ENCODE measurements at regions not wholly inside any gene's neighbourhood (a gene's known extent, or its start where the extent isn't known, plus 50 kb on each side); places are given as distances from the start of the nearest gene placed in this dataset.

- H3K27me3 Mint-ChIP-seq (ENCODE audit: low read depth), result peaks cover 4% of the 10 kb centered on the region
- peaks cover 51% of the 10 kb centered on the region for H3K9me3 Mint-ChIP-seq
- H3K4me1 Mint-ChIP-seq, result no peaks in the 10 kb centered on the region
- H3K4me3 Mint-ChIP-seq, result no peak overlapping the region
- ATAC-seq (no peak), DNase-seq (ENCODE audit: low spot score) (no peak)
- peaks cover 40% of the 10 kb centered on the region for H3K36me3 Mint-ChIP-seq
- CTCF ChIA-PET, result no interaction called here
- no peak for TF ChIP-seq ZNF423 (CRISPR knock-in tag; IDR thresholded peaks at IDR 0.05)
- TF ChIP-seq ZNF232 (CRISPR knock-in tag; IDR thresholded peaks at IDR 0.05), result no peak
- no peak for TF ChIP-seq RELA (CRISPR knock-in tag; IDR thresholded peaks at IDR 0.05; ENCODE audit: borderline replicate concordance)
- TF ChIP-seq, protein P1, sequence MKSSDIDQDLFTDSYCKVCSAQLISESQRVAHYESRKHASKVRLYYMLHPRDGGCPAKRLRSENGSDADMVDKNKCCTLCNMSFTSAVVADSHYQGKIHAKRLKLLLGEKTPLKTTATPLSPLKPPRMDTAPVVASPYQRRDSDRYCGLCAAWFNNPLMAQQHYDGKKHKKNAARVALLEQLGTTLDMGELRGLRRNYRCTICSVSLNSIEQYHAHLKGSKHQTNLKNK (CRISPR knock-in tag; IDR thresholded peaks at IDR 0.05), result no peak
- TF ChIP-seq CREB1 (CRISPR knock-in tag; IDR thresholded peaks at IDR 0.05), result no peak
- no peak for TF ChIP-seq CBFB (CRISPR knock-in tag; IDR thresholded peaks at IDR 0.05; ENCODE audit: low read depth)
- TF ChIP-seq MYBL2 (CRISPR knock-in tag; IDR thresholded peaks at IDR 0.05), result no peak
- TF ChIP-seq CDX4 (CRISPR knock-in tag; IDR thresholded peaks at IDR 0.05; ENCODE audit: borderline replicate concordance), result no peak
- TF ChIP-seq, protein P2, sequence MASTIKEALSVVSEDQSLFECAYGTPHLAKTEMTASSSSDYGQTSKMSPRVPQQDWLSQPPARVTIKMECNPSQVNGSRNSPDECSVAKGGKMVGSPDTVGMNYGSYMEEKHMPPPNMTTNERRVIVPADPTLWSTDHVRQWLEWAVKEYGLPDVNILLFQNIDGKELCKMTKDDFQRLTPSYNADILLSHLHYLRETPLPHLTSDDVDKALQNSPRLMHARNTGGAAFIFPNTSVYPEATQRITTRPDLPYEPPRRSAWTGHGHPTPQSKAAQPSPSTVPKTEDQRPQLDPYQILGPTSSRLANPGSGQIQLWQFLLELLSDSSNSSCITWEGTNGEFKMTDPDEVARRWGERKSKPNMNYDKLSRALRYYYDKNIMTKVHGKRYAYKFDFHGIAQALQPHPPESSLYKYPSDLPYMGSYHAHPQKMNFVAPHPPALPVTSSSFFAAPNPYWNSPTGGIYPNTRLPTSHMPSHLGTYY (CRISPR knock-in tag; IDR thresholded peaks at IDR 0.05), result no peak
- H3K27ac Mint-ChIP-seq, result no peak overlapping the region
- POLR2A ChIA-PET, result no interaction called here
Observed at GRCh38 chr11:37572491-37573171, 974.6 kb upstream of the RAG2 start.

GRCh38 chr11:37571246-37571645, 973.2 kb upstream of the RAG2 start:
- CTCF ChIA-PET, result no interaction called here
- Mint-ChIP-seq H3K4me3 (no peak overlapping the region), H3K9me3 (peaks cover 58% of the 10 kb centered on the region), H3K36me3 (peaks cover 44% of the 10 kb centered on the region), H3K4me1 (no peaks in the 10 kb centered on the region), H3K27me3 (ENCODE audit: low read depth) (peaks cover 4% of the 10 kb centered on the region), H3K27ac (no peak overlapping the region)
- POLR2A ChIA-PET, result no interaction called here
- TF ChIP-seq, protein P3, sequence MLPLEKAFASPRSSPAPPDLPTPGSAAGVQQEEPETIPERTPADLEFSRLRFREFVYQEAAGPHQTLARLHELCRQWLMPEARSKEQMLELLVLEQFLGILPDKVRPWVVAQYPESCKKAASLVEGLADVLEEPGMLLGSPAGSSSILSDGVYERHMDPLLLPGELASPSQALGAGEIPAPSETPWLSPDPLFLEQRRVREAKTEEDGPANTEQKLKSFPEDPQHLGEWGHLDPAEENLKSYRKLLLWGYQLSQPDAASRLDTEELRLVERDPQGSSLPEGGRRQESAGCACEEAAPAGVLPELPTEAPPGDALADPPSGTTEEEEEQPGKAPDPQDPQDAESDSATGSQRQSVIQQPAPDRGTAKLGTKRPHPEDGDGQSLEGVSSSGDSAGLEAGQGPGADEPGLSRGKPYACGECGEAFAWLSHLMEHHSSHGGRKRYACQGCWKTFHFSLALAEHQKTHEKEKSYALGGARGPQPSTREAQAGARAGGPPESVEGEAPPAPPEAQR (CRISPR knock-in tag; IDR thresholded peaks at IDR 0.05), result no peak
- TF ChIP-seq FOXK1 (CRISPR knock-in tag; IDR thresholded peaks at IDR 0.05) (no peak), PRRX2 (CRISPR knock-in tag; IDR thresholded peaks at IDR 0.05) (no peak), ATF3 (CRISPR knock-in tag; conservative IDR thresholded peaks at IDR 0.05) (no peak), EMX1 (CRISPR knock-in tag; IDR thresholded peaks at IDR 0.05) (no peak), GABPB1 (CRISPR knock-in tag; IDR thresholded peaks at IDR 0.05) (no peak), CREM (CRISPR knock-in tag; IDR thresholded peaks at IDR 0.05) (no peak), JAZF1 (CRISPR knock-in tag; IDR thresholded peaks at IDR 0.05) (no peak), SMAD3 (CRISPR knock-in tag; IDR thresholded peaks at IDR 0.05; ENCODE audit: borderline replicate concordance) (no peak), MXD4 (CRISPR knock-in tag; IDR thresholded peaks at IDR 0.05; ENCODE audit: borderline replicate concordance) (no peak)
- TF ChIP-seq, protein P4, sequence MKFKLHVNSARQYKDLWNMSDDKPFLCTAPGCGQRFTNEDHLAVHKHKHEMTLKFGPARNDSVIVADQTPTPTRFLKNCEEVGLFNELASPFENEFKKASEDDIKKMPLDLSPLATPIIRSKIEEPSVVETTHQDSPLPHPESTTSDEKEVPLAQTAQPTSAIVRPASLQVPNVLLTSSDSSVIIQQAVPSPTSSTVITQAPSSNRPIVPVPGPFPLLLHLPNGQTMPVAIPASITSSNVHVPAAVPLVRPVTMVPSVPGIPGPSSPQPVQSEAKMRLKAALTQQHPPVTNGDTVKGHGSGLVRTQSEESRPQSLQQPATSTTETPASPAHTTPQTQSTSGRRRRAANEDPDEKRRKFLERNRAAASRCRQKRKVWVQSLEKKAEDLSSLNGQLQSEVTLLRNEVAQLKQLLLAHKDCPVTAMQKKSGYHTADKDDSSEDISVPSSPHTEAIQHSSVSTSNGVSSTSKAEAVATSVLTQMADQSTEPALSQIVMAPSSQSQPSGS (CRISPR knock-in tag; IDR thresholded peaks at IDR 0.05; ENCODE audit: borderline replicate concordance, low read depth), result no peak
- TF ChIP-seq, protein P5, sequence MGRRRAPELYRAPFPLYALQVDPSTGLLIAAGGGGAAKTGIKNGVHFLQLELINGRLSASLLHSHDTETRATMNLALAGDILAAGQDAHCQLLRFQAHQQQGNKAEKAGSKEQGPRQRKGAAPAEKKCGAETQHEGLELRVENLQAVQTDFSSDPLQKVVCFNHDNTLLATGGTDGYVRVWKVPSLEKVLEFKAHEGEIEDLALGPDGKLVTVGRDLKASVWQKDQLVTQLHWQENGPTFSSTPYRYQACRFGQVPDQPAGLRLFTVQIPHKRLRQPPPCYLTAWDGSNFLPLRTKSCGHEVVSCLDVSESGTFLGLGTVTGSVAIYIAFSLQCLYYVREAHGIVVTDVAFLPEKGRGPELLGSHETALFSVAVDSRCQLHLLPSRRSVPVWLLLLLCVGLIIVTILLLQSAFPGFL (CRISPR knock-in tag; IDR thresholded peaks at IDR 0.05; ENCODE audit: borderline replicate concordance), result no peak
- TF ChIP-seq, protein P6, sequence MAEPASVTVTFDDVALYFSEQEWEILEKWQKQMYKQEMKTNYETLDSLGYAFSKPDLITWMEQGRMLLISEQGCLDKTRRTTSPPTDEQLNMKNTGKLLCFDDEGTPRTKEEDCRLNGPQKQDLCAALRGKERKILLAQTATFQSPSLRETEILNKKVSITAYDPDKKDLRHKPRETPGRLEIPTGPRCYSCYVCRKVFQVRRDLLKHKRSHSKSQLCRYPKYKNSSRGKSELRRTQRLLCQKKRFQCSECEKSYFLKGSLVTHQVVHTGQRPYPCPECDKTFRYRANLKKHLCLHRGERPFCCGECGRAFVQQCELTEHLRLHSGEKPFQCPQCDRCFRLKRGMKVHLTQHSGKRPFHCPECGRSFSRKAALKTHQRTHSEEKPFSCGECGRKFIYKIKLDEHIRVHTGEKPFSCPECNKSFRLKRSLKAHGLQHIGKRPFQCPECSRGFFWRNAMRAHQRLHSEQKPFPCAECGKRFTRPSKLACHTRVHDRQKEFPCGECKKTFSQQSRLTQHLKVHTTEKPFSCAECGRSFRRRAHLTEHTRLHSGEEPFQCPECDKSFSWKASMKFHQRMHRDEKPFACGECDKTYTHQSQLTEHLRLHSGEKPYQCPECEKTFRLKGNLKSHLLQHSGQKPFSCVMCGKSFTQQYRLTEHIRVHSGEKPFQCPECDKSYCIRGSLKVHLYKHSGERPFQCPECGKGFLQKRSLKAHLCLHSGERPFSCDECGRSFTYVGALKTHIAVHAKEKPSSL (CRISPR knock-in tag; conservative IDR thresholded peaks at IDR 0.05), result no peak
- no peak for ATAC-seq
- no peak for DNase-seq (ENCODE audit: low spot score)

All from WTC11 (cell line).